HG02610 (cell line): ENCODE measurements at regions not wholly inside any gene's neighbourhood (a gene's known extent, or its start where the extent isn't known, plus 50 kb on each side); places are given as distances from the start of the nearest gene placed in this dataset.
A peak's percentile ranks its signal among the peaks of the same experiment; 100 is the strongest.

Source experiments
- ATAC-seq: cut with Tn5 transposase; IDR thresholded peaks from one replicate; pipeline ENCODE4 v1.9.1; 2021; ENCODE audit warnings: mild to moderate bottlenecking, moderate library complexity; ENCODE audit not compliant: unreplicated experiment

GRCh38 chr7:41834805-41835694, 132.2 kb upstream of the INHBA start:
- no peak for ATAC-seq

GRCh38 chr7:41832941-41833340, 130.1 kb upstream of the INHBA start:
- ATAC-seq, result no peak

GRCh38 chr7:41830271-41830670, 127.4 kb upstream of the INHBA start:
- ATAC-seq, result no peak

- ATAC-seq, result no peak
Measured at GRCh38 chr7:41828911-41829310, 126.0 kb upstream of the INHBA start.

DNA sequence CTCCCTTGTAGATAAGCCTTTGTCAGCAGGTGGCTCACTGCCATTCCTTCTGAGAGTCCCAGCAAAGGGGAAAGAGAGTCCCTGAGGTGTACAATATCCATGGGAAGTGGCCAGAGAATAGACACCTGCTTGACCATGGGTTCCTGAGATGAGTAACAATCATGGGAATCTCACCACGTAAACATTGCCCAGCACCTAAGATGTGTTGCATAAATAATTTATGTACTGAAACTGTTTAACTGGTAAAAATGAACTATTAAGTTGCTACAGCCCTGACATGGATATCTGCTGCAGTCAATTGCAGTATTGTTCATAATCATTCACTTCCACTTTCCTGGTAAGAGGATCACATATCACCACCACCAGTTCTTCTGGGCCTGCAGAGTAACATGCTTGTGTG, 123.8 kb upstream of the INHBA start:
- ATAC-seq, result peak; percentile 62

DNA sequence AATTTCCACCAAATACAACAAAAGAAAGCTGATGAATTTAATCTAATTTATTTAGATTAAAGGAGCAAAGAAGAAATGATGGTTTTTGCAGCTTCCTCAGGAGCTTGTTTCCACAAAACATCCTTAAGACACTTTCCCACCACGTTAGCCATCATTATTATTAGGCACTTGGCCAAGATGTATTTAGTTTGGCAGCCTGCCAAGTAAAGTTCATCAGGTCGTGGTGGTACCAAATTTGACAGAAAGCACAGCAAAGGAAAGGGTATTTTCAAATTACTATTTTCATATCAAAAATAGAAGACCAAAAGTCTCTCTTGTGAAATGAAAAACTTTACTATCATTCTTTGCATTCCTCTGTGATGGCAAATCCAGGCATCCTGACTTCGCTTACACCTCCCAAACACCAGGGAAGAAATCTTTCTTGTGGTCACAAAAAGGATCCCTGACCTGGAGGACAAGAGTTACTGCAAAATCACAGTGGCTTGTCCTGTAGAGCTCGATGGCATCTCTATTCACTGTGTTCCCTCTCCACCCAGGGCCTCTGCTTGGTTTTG, 123.1 kb upstream of the INHBA start:
- ATAC-seq, result no peak

DNA sequence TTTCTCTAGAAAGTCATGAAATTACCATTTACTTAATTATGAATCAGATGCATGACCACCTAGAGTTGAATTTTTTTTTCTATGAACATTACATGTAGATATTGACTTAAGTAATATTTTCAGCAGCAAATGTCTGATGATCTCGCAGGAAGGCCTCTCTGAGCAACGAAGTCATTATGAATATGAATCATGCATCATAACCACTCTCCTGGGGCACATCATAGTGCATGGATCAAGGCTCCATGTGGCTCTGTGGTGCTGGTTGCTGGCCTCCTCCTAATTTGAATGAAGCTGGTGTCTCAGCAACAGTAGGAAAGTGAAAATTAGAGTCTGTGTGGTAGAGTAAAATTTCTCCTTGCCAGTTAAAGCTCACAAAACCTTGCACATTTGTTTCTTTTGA, 121.4 kb upstream of the INHBA start:
- ATAC-seq, result peak; percentile 43

GRCh38 chr7:41822259-41822817, 119.4 kb upstream of the INHBA start:
- no peak for ATAC-seq

- ATAC-seq, result no peak
Measured at GRCh38 chr7:41821521-41822213, 118.8 kb upstream of the INHBA start.

DNA sequence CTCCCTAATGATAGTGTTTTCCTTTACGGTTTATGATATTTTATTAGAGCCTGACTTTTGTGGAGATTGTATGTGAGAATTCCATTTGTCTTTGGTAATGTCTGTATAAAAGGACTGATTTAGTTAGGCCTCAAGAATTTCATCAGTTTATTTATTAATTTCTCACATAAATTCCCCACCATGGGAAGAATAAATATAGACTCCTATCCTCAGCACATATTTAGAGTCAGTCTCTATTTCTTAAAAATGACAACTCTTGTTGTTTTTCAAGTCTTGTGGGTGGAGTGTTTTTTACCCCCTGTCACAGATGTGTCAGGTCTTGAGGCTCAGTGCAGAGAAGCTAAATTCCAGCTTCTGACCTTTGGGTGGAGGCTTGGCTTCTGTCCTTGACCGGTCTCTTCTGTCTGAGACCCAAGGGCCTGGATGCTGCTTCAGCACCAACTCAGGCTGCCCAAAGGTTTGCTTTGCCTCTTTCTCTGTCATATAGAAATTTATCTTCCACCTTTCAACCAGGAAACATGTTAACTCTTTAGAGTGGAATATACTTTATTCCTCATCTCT, 117.3 kb upstream of the INHBA start:
- ATAC-seq, result no peak

GRCh38 chr7:41819645-41820044, 116.8 kb upstream of the INHBA start:
- ATAC-seq, result no peak

GRCh38 chr7:41818765-41819398, 116.0 kb upstream of the INHBA start:
- ATAC-seq, result no peak

GRCh38 chr7:41817386-41817785, 114.5 kb upstream of the INHBA start:
- ATAC-seq, result peak; percentile 90

GRCh38 chr7:41816111-41816510, 113.2 kb upstream of the INHBA start:
- ATAC-seq, result peak; percentile 43

- ATAC-seq, result no peak
Measured at GRCh38 chr7:41814888-41815287, 112.0 kb upstream of the INHBA start.

GRCh38 chr7:41813286-41813685, 110.4 kb upstream of the INHBA start:
- no peak for ATAC-seq

DNA sequence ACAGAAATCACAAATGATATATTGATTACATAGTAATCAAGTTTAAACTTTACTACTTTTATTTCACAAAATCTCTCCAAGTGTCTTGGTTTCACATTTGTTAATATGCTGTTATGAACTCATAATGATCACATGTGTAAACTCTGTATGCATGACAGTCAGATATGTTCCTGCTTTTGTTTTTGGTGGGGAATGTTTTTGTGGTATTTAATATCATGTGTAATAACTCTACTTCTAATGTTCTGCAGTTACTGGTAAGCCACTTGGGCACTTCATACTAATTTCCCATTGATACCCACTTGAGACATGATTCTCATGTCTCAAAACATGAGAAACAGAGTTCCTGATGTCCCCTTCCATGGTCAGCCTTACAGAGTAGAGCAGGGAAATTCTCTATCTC, 109.1 kb upstream of the INHBA start:
- no peak for ATAC-seq

DNA sequence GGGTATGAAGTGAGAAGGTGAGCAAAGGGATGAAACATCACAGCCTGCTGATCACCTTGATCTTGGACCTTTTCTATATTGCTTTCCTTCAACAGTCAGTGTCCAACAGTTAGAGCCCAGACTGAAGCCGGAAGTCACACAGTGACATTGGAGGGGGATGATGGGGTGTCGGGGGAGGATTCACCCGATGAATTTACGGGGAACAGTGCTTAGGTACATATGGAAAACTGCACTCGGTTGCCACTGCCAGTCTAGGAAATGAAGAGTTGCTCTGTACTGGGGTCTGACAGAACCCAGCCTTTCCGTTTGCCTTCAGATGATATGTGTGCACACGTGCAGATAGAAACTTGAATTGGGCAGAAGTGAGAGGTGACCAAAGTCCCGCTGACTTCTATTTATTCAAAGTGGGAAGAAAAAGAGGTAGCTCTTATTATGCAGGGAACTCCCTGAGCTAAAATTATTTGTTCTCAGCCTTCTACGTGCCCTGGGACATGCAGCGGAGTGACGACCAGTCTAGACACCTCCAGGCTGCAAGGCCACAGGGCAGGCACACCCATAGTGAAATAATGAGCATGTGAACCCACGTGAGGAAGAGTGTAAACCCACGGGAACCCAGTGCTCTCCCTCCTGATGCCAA, 107.2 kb upstream of the INHBA start:
- ATAC-seq, result peak; percentile 92

DNA sequence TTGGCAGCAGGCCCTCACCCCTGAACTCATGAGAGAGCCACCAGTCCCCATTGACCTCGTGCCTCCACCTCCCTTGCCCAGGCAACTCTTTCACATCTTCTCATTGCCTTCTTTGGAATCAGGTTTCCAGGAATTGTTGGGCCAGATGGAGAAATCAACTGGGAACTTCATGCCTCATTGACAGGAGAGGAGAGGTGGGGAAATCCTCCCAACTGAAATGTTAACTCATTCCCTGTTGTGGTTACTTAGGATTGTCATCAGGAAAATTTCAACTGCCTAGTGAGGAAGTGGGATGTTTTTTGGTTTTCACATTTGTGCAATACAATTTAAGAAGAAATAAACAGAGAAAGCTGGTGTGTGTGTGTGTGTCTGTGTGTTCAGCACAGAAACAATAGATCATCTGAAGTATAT, 106.6 kb upstream of the INHBA start:
- no peak for ATAC-seq

- ATAC-seq, result no peak
Measured at GRCh38 chr7:41809116-41809515, 106.2 kb upstream of the INHBA start.
